HepG2 (cell line): ENCODE measurements at regions not wholly inside any gene's neighbourhood (a gene's known extent, or its start where the extent isn't known, plus 50 kb on each side); places are given as distances from the start of the nearest gene placed in this dataset.

Experiments
- ATM ChIP-seq: fragments of 450-650 bp; IDR thresholded peaks from 2 replicates; pipeline ENCODE4 v1.7.1; 2017; ENCODE audit warnings: mild to moderate bottlenecking, borderline replicate concordance
- CBX2 ChIP-seq, 2 experiments: fragments of 200-600 bp in 1 of 2; sonication (generic); formaldehyde crosslinking in 1 of 2; IDR thresholded peaks; 2 replicates each; pipeline versions ENCODE4 v1.7.0 to v1.8.1; 2018 to 2022; ENCODE audit warnings: low read depth in 2 of 2, low read length in 1 of 2, mild to moderate bottlenecking in 1 of 2, missing genetic modification reagents in 1 of 2
- CTCF ChIP-seq: sonication (generic); formaldehyde crosslinking; IDR thresholded peaks from 2 replicates; pipeline ENCODE4 v1.5.0; 2020; ENCODE audit warnings: mild to moderate bottlenecking, missing genetic modification reagents, moderate library complexity
- FOXP1 ChIP-seq, 2 experiments: fragments of 450-650 bp in 1 of 2; IDR thresholded peaks; 2 replicates each; pipeline ENCODE4 v1.6.1; 2017 to 2018; ENCODE audit warnings: antibody characterized with exemption in 1 of 2
- HDAC2 ChIP-seq: sonication (generic); formaldehyde crosslinking; IDR thresholded peaks from 2 replicates; pipeline ENCODE4 v1.4.0; 2020; ENCODE audit warnings: missing genetic modification reagents
- HNF4A ChIP-seq: sonication (generic); formaldehyde crosslinking; IDR thresholded peaks from 2 replicates; pipeline ENCODE4 v1.4.0; 2020; ENCODE audit warnings: missing genetic modification reagents
- IRF1 ChIP-seq: sonication (generic); formaldehyde crosslinking; IDR thresholded peaks from 2 replicates; pipeline ENCODE4 v1.4.0; 2020; ENCODE audit warnings: low read depth, mild to moderate bottlenecking, missing genetic modification reagents
- LCORL ChIP-seq, 2 experiments: fragments of 450-650 bp in 1 of 2; sonication (generic) in 1 of 2; formaldehyde crosslinking in 1 of 2; IDR thresholded peaks; 2 replicates each; pipeline versions ENCODE4 v1.5.0 to v1.6.1; 2017 to 2020; ENCODE audit warnings: antibody characterized with exemption in 1 of 2, missing genetic modification reagents in 1 of 2
- NRL ChIP-seq: sonication (generic); formaldehyde crosslinking; IDR thresholded peaks from 2 replicates; pipeline ENCODE4 v1.5.0; 2020; ENCODE audit warnings: missing genetic modification reagents, mild to moderate bottlenecking, moderate library complexity, borderline replicate concordance
- SIN3B ChIP-seq: fragments of 150-350 bp; IDR thresholded peaks from 2 replicates; pipeline ENCODE4 v1.6.1; 2014; ENCODE audit warnings: low read length
- U2AF2 ChIP-seq: fragments of 200-400 bp; formaldehyde crosslinking; IDR thresholded peaks from 2 replicates; pipeline ENCODE4 v1.6.1; 2017; ENCODE audit warnings: low read depth, mild to moderate bottlenecking, low read length
- ZNF326 ChIP-seq: sonication (generic); formaldehyde crosslinking; IDR thresholded peaks from 2 replicates; pipeline ENCODE4 v1.4.0; 2020; ENCODE audit warnings: missing genetic modification reagents, borderline replicate concordance
- ZNF329 ChIP-seq: sonication (generic); formaldehyde crosslinking; IDR thresholded peaks from 2 replicates; pipeline ENCODE4 v1.9.0; 2021; ENCODE audit warnings: low read depth, mild to moderate bottlenecking, missing genetic modification reagents
- ZNF333 ChIP-seq: sonication (generic); formaldehyde crosslinking; IDR thresholded peaks from 2 replicates; pipeline ENCODE4 v1.4.0; 2020; ENCODE audit warnings: mild to moderate bottlenecking, missing genetic modification reagents, borderline replicate concordance
- ZNF879 ChIP-seq: sonication (generic); formaldehyde crosslinking; IDR thresholded peaks from 2 replicates; pipeline ENCODE4 v1.8.1; 2023; ENCODE audit warnings: missing genetic modification reagents
- TF ChIP-seq, protein P1 (sequence below): sonication (generic); formaldehyde crosslinking; conservative IDR thresholded peaks from 2 replicates; pipeline ENCODE4 v1.8.0; 2022; ENCODE audit warnings: missing genetic modification reagents
- TF ChIP-seq, protein P2 (sequence below): sonication (generic); formaldehyde crosslinking; IDR thresholded peaks from 2 replicates; pipeline ENCODE4 v1.9.0; 2021; ENCODE audit warnings: missing genetic modification reagents, borderline replicate concordance
- TF ChIP-seq, protein P3 (sequence below): conservative IDR thresholded peaks from 2 replicates; pipeline ENCODE4 v1.6.1; 2018; ENCODE audit warnings: missing genetic modification reagents
- TF ChIP-seq, protein P4 (sequence below): sonication (generic); formaldehyde crosslinking; IDR thresholded peaks from 2 replicates; pipeline ENCODE4 v1.8.0; 2022; ENCODE audit warnings: mild to moderate bottlenecking, missing genetic modification reagents

- TF ChIP-seq, protein P1, sequence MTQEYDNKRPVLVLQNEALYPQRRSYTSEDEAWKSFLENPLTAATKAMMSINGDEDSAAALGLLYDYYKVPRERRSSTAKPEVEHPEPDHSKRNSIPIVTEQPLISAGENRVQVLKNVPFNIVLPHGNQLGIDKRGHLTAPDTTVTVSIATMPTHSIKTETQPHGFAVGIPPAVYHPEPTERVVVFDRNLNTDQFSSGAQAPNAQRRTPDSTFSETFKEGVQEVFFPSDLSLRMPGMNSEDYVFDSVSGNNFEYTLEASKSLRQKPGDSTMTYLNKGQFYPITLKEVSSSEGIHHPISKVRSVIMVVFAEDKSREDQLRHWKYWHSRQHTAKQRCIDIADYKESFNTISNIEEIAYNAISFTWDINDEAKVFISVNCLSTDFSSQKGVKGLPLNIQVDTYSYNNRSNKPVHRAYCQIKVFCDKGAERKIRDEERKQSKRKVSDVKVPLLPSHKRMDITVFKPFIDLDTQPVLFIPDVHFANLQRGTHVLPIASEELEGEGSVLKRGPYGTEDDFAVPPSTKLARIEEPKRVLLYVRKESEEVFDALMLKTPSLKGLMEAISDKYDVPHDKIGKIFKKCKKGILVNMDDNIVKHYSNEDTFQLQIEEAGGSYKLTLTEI (CRISPR knock-in tag): no peak
- TF ChIP-seq HNF4A: no peak
- TF ChIP-seq ZNF333 (CRISPR knock-in tag): no peak
- TF ChIP-seq LCORL (IDR thresholded peaks at IDR 0.05): no peak
- no peak for TF ChIP-seq LCORL (CRISPR knock-in tag; IDR thresholded peaks at IDR 0.05)
- no peak for TF ChIP-seq FOXP1 (IDR thresholded peaks at IDR 0.05)
- TF ChIP-seq FOXP1 (CRISPR knock-in tag; IDR thresholded peaks at IDR 0.05): no peak
- TF ChIP-seq CBX2 (IDR thresholded peaks at IDR 0.05; ENCODE audit: low read depth, low read length): no peak
- TF ChIP-seq CBX2 (CRISPR knock-in tag; IDR thresholded peaks at IDR 0.05; ENCODE audit: low read depth): no peak
- no peak for TF ChIP-seq ZNF326 (CRISPR knock-in tag)
- no peak for TF ChIP-seq SIN3B
- no peak for TF ChIP-seq U2AF2
- no peak for TF ChIP-seq ZNF329 (CRISPR knock-in tag)
- TF ChIP-seq, protein P2, sequence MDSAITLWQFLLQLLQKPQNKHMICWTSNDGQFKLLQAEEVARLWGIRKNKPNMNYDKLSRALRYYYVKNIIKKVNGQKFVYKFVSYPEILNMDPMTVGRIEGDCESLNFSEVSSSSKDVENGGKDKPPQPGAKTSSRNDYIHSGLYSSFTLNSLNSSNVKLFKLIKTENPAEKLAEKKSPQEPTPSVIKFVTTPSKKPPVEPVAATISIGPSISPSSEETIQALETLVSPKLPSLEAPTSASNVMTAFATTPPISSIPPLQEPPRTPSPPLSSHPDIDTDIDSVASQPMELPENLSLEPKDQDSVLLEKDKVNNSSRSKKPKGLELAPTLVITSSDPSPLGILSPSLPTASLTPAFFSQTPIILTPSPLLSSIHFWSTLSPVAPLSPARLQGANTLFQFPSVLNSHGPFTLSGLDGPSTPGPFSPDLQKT (CRISPR knock-in tag): no peak
- TF ChIP-seq, protein P3, sequence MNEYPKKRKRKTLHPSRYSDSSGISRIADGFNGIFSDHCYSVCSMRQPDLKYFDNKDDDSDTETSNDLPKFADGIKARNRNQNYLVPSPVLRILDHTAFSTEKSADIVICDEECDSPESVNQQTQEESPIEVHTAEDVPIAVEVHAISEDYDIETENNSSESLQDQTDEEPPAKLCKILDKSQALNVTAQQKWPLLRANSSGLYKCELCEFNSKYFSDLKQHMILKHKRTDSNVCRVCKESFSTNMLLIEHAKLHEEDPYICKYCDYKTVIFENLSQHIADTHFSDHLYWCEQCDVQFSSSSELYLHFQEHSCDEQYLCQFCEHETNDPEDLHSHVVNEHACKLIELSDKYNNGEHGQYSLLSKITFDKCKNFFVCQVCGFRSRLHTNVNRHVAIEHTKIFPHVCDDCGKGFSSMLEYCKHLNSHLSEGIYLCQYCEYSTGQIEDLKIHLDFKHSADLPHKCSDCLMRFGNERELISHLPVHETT (CRISPR knock-in tag): no peak
- no peak for TF ChIP-seq HDAC2 (CRISPR knock-in tag)
- no peak for TF ChIP-seq IRF1 (CRISPR knock-in tag)
- TF ChIP-seq CTCF (CRISPR knock-in tag): peak; percentile 91
- TF ChIP-seq, protein P4, sequence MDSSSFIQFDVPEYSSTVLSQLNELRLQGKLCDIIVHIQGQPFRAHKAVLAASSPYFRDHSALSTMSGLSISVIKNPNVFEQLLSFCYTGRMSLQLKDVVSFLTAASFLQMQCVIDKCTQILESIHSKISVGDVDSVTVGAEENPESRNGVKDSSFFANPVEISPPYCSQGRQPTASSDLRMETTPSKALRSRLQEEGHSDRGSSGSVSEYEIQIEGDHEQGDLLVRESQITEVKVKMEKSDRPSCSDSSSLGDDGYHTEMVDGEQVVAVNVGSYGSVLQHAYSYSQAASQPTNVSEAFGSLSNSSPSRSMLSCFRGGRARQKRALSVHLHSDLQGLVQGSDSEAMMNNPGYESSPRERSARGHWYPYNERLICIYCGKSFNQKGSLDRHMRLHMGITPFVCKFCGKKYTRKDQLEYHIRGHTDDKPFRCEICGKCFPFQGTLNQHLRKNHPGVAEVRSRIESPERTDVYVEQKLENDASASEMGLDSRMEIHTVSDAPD (CRISPR knock-in tag): no peak
- no peak for TF ChIP-seq ATM
- TF ChIP-seq NRL (CRISPR knock-in tag): no peak
- no peak for TF ChIP-seq ZNF879 (CRISPR knock-in tag)
Observed at GRCh38 chr2:161063157-161063945, 96.9 kb upstream of the TANK start (continued).
